ENCODE measurements at regions not wholly inside any gene's neighbourhood (a gene's known extent, or its start where the extent isn't known, plus 50 kb on each side); places are given as distances from the start of the nearest gene placed in this dataset.
A peak's percentile ranks its signal among the peaks of the same experiment; 100 is the strongest.

DNA sequence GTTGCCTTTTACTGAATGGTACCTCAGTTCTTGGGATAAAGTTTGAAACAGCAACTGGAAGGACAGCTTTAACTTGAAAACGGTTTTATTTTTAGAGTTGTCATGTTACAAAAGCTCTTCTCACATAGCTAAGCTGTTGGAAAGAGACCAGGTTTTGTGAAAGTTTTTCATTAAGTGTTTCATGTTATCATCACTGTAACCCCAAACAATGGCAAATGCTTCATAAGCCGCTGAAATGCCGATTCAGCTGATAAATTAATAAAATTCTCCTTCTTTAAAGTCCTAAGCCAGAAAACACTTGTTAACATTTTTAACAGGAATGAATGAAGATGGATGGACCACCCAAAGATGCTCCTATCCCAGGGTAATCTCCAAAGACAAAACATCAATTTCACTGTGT is 76.1 kb upstream of the IRF2 start:
- no peak for TF ChIP-seq CTCF (conservative IDR thresholded peaks at IDR 0.05; ENCODE audit: low read depth, low read length)
- DNase-seq (ENCODE audit: low read depth), result peak; percentile 26

DNA sequence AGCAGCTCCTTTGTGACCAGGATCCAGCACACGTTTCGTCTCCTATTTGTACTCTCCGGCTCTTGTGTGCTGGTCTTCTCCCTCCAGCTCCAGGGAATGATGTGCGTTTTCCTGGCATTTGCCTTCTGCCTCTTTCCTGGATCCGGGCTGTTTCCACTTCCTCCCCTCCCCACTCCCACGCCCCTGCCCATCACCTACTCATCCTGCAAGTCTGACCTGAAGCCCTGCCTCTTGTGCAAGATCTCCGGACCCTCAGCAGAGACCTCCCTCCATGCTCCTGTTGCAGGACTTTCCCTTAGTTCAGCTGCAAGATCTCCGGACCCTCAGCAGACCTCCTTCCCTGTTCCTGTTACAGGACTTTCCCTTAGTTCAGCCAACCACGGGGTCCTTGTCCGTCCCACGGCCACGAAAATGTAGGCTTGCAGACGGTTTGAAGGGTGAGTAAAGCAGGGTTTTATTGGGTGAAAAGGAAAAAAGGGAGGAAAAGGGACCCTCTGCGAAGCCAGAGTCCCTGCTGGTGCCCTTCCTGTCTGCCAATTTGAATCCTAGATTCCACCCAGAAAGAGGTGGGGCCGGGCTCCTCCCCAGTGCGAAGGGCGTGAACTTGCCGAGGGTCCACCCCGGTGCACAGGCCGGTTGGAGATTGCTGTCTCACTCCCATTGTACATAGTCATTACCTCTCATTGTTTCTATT is 74.4 kb upstream of the IRF2 start:
- H3K4me3 ChIP-seq (ENCODE audit: low read depth, low read length), result no peak overlapping the region
- no peak for DNase-seq (ENCODE audit: low read depth)
- TF ChIP-seq CTCF (conservative IDR thresholded peaks at IDR 0.05; ENCODE audit: low read depth, low read length), result no peak

More for the DNA sequence above, 76.1 kb upstream of the IRF2 start:
- H3K4me3 ChIP-seq (ENCODE audit: low read depth, low read length), result no peak overlapping the region

DNA sequence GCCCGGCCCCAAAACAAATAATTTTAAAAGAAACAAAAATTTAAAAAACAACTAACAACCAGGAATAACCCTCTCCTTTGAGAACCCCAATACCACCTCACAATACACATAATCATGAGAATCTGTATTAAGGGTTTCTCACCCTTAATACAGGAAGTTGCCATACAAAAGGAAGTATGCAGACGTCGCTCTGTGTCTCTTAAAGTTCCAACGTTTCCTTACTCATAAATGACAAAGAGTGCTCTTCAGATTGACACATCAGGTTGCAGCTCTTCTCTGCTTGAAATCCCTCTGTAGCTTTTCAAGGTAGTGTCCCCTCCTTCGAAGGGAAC is 73.9 kb upstream of the IRF2 start:
- DNase-seq (ENCODE audit: low read depth), result no peak
- H3K4me3 ChIP-seq (ENCODE audit: low read depth, low read length), result no peak overlapping the region
- TF ChIP-seq CTCF (conservative IDR thresholded peaks at IDR 0.05; ENCODE audit: low read depth, low read length), result no peak

- DNase-seq (ENCODE audit: low read depth), result no peak
- H3K4me3 ChIP-seq (ENCODE audit: low read depth, low read length), result no peak overlapping the region
- TF ChIP-seq CTCF (conservative IDR thresholded peaks at IDR 0.05; ENCODE audit: low read depth, low read length), result no peak
These were observed 70.5 kb upstream of the IRF2 start for GRCh38 chr4:184544788-184545409.

GRCh38 chr4:184541907-184542306 is 67.6 kb upstream of the IRF2 start:
- no peak for TF ChIP-seq CTCF (conservative IDR thresholded peaks at IDR 0.05; ENCODE audit: low read depth, low read length)
- H3K4me3 ChIP-seq (ENCODE audit: low read depth, low read length), result no peak overlapping the region

GRCh38 chr4:184540307-184540706 is 66.0 kb upstream of the IRF2 start:
- no peak for DNase-seq (ENCODE audit: low read depth)
- no peak overlapping the region for H3K4me3 ChIP-seq (ENCODE audit: low read depth, low read length)
- no peak for TF ChIP-seq CTCF (conservative IDR thresholded peaks at IDR 0.05; ENCODE audit: low read depth, low read length)

More at GRCh38 chr4:184541907-184542306, 67.6 kb upstream of the IRF2 start:
- no peak for DNase-seq (ENCODE audit: low read depth)
